Neural cell (in vitro differentiated cells): ENCODE measurements at regions not wholly inside any gene's neighbourhood (a gene's known extent, or its start where the extent isn't known, plus 50 kb on each side); places are given as distances from the start of the nearest gene placed in this dataset.

Experiments
- H2AFZ ChIP-seq: fragments of 200-600, 300-800 bp; sonication (generic), shearing (Covaris generic); 2 replicates; pipeline ENCODE4 v1.6.0; 2014; ENCODE audit warnings: low read depth, mild to moderate bottlenecking, antibody characterized with exemption, low read length, moderate library complexity
- H3F3A ChIP-seq: fragments of 200-600 bp; shearing (Covaris generic); 2 replicates; pipeline ENCODE4 v1.6.1; 2016; ENCODE audit warnings: mild to moderate bottlenecking, moderate library complexity, mixed read lengths, antibody characterized with exemption, low read length; ENCODE audit not compliant: insufficient read depth, poor library complexity, severe bottlenecking
- H3K27ac ChIP-seq: fragments of 200-600, 300-800 bp; sonication (generic), shearing (Covaris generic); 2 replicates; pipeline ENCODE4 v1.5.1; 2014; ENCODE audit warnings: mild to moderate bottlenecking, low read length, moderate library complexity
- H3K27me3 ChIP-seq: fragments of 300-800, 200-600 bp; sonication (generic), shearing (Covaris generic); 2 replicates; pipeline ENCODE4 v1.6.0; 2014; ENCODE audit warnings: mild to moderate bottlenecking, low read depth, low read length, moderate library complexity; ENCODE audit not compliant: insufficient read depth
- H3K36me3 ChIP-seq: fragments of 300-800, 200-600 bp; sonication (generic), shearing (Covaris generic); 2 replicates; pipeline ENCODE4 v1.5.1; 2014; ENCODE audit warnings: mild to moderate bottlenecking, antibody characterized with exemption, low read length, moderate library complexity; ENCODE audit not compliant: insufficient read depth
- H3K4me2 ChIP-seq: fragments of 300-800, 200-600 bp; sonication (generic), shearing (Covaris generic); 2 replicates; pipeline ENCODE4 v1.6.0; 2014; ENCODE audit warnings: mild to moderate bottlenecking, low read length
- H3K4me3 ChIP-seq: fragments of 300-800, 200-600 bp; sonication (generic), shearing (Covaris generic); 2 replicates; pipeline ENCODE4 v1.5.1; 2014; ENCODE audit warnings: mild to moderate bottlenecking, low read length, moderate library complexity
- H3K79me2 ChIP-seq: fragments of 200-600 bp; shearing (Covaris generic); replicated peaks from 2 replicates; pipeline ENCODE4 v1.6.0; 2014; ENCODE audit warnings: mild to moderate bottlenecking, low read length, moderate library complexity; ENCODE audit not compliant: insufficient read depth
- H3K9ac ChIP-seq: fragments of 300-800, 200-600 bp; sonication (generic), shearing (Covaris generic); 2 replicates; pipeline ENCODE4 v1.6.1; 2016; ENCODE audit warnings: mild to moderate bottlenecking, low read length, mixed read lengths
- H3K9me2 ChIP-seq: fragments of 200-600 bp; shearing (Covaris generic); 2 replicates; pipeline ENCODE4 v1.6.1; 2016; ENCODE audit warnings: mild to moderate bottlenecking, low read length, mixed read lengths; ENCODE audit not compliant: insufficient read depth
- H3K9me3 ChIP-seq: fragments of 200-600, 300-800 bp; sonication (generic), shearing (Covaris generic); 2 replicates; pipeline ENCODE4 v1.6.1; 2016; ENCODE audit warnings: mild to moderate bottlenecking, mixed run types, low read length, moderate library complexity, mixed read lengths
- H4K20me1 ChIP-seq: fragments of 200-600 bp; shearing (Covaris generic); 2 replicates; pipeline ENCODE4 v1.6.1; 2016; ENCODE audit warnings: mild to moderate bottlenecking, mixed run types; ENCODE audit not compliant: insufficient read depth
- CTCF ChIP-seq: fragments of 450-650 bp; IDR thresholded peaks from 2 replicates; pipeline ENCODE4 v1.5.1; 2014; ENCODE audit warnings: antibody characterized with exemption, mild to moderate bottlenecking, moderate library complexity; ENCODE audit not compliant: poor library complexity, severe bottlenecking
- EP300 ChIP-seq: fragments of 450-650 bp; conservative IDR thresholded peaks from 2 replicates; pipeline ENCODE4 v1.6.1; 2014; ENCODE audit warnings: antibody characterized with exemption, mild to moderate bottlenecking, moderate library complexity; ENCODE audit not compliant: poor library complexity, severe bottlenecking
- EZH2 ChIP-seq: fragments of 200-600, 300-800 bp; shearing (Covaris generic), sonication (generic); IDR thresholded peaks from 2 replicates; pipeline ENCODE4 v1.6.1; 2014; ENCODE audit warnings: antibody characterized with exemption, low read length, borderline replicate concordance, mild to moderate bottlenecking; ENCODE audit not compliant: insufficient read depth, poor library complexity, severe bottlenecking
- MXI1 ChIP-seq: fragments of 450-650 bp; conservative IDR thresholded peaks from 2 replicates; pipeline ENCODE4 v1.6.1; 2014; ENCODE audit warnings: antibody characterized with exemption, mild to moderate bottlenecking; ENCODE audit not compliant: poor library complexity, severe bottlenecking
- POLR2AphosphoS5 ChIP-seq: IDR thresholded peaks from 2 replicates; pipeline ENCODE4 v1.6.1; 2012
- RAD21 ChIP-seq: fragments of 450-650 bp; conservative IDR thresholded peaks from 2 replicates; pipeline ENCODE4 v1.6.1; 2014; ENCODE audit warnings: antibody characterized with exemption, mild to moderate bottlenecking, moderate library complexity
- REST ChIP-seq: IDR thresholded peaks from 2 replicates; pipeline ENCODE4 v1.6.1; 2012; ENCODE audit warnings: borderline replicate concordance
- SMC3 ChIP-seq: fragments of 450-650 bp; conservative IDR thresholded peaks from 2 replicates; pipeline ENCODE4 v1.6.1; 2014; ENCODE audit warnings: antibody characterized with exemption, mild to moderate bottlenecking, moderate library complexity; ENCODE audit not compliant: poor library complexity
- TAF1 ChIP-seq: IDR thresholded peaks from 2 replicates; pipeline ENCODE4 v1.6.1; 2012; ENCODE audit warnings: low read depth

GRCh38 chr4:116055857-116056827 lies 942.7 kb upstream of the NDST4 start:
- Histone ChIP-seq H3F3A (no peaks in the 10 kb centered on the region), H3K4me3 (no peak overlapping the region), H3K9me2 (no peaks in the 10 kb centered on the region), H3K4me2 (no peak overlapping the region), H3K9ac (no peak overlapping the region), H3K27ac (no peak overlapping the region), H3K27me3 (no peaks in the 10 kb centered on the region), H3K36me3 (no peaks in the 10 kb centered on the region), H4K20me1 (no peaks in the 10 kb centered on the region), H2AFZ (no peak overlapping the region), H3K79me2 (no peaks in the 10 kb centered on the region), H3K9me3 (peaks cover 5% of the 10 kb centered on the region)
- peak; percentile 55 for TF ChIP-seq RAD21
- no peak for TF ChIP-seq CTCF

- Histone ChIP-seq H3K27me3 (no peaks in the 10 kb centered on the region), H3K4me3 (no peak overlapping the region), H3K4me2 (no peak overlapping the region), H2AFZ (no peak overlapping the region), H3K36me3 (no peaks in the 10 kb centered on the region), H3K9me2 (no peaks in the 10 kb centered on the region), H3F3A (no peaks in the 10 kb centered on the region), H3K79me2 (no peaks in the 10 kb centered on the region), H3K9ac (no peak overlapping the region), H4K20me1 (no peaks in the 10 kb centered on the region), H3K9me3 (no peaks in the 10 kb centered on the region), H3K27ac (no peak overlapping the region)
- no peak for TF ChIP-seq TAF1
- TF ChIP-seq MXI1, result no peak
- TF ChIP-seq EP300, result no peak
- TF ChIP-seq REST, result no peak
- no peak for TF ChIP-seq SMC3
- TF ChIP-seq EZH2, result no peak
- no peak for TF ChIP-seq POLR2AphosphoS5
- TF ChIP-seq CTCF, result no peak
- no peak for TF ChIP-seq RAD21
These were observed 913.9 kb upstream of the NDST4 start for GRCh38 chr4:116027311-116027710.
